NK-92 treated with Interleukin-12 subunit alpha and Interleukin-12 subunit beta, amount 100 ng/mL, for 24 hours (cell line): ENCODE measurements at regions not wholly inside any gene's neighbourhood (a gene's known extent, or its start where the extent isn't known, plus 50 kb on each side); places are given as distances from the start of the nearest gene placed in this dataset.
"Not testable (repeated sequence)": the region's sequence is repeated elsewhere in the genome, so short reads cannot be mapped to it uniquely, and the experiment has no call there.

ENCODE experiments used
- DNase-seq: peaks from one replicate; lab custom pipeline; 2025; lab: John Stamatoyannopoulos, UW

- DNase-seq, result no peak
Observed at GRCh38 chr20:52008874-52009273, 182.7 kb downstream of the ZFP64 start.

- DNase-seq, result peak; percentile 2
Observed at GRCh38 chr20:52004715-52005114, 186.9 kb downstream of the ZFP64 start.

- DNase-seq, result no peak
Observed at GRCh38 chr20:52004018-52004417, 187.6 kb downstream of the ZFP64 start.

- DNase-seq, result no peak
Observed at GRCh38 chr20:52003415-52003814, 188.2 kb downstream of the ZFP64 start.

GRCh38 chr20:52001999-52002666 is 189.4 kb downstream of the ZFP64 start:
- no peak for DNase-seq

GRCh38 chr20:51997281-51997936 is 194.2 kb downstream of the ZFP64 start:
- DNase-seq, result not testable (repeated sequence)

- DNase-seq, result no peak
Observed at GRCh38 chr20:51995551-51995951, 193.2 kb upstream of the SALL4 start.

GRCh38 chr20:51994751-51995417 is 192.6 kb upstream of the SALL4 start:
- no peak for DNase-seq

- DNase-seq, result no peak
Observed at GRCh38 chr20:51987812-51988211, 185.5 kb upstream of the SALL4 start.

- no peak for DNase-seq
Observed at GRCh38 chr20:51985013-51985415, 182.7 kb upstream of the SALL4 start.

- no peak for DNase-seq
Observed at GRCh38 chr20:51980277-51980676, 178.0 kb upstream of the SALL4 start.

- DNase-seq, result no peak
Observed at GRCh38 chr20:51979226-51979625, 176.9 kb upstream of the SALL4 start.

- DNase-seq, result no peak
Observed at GRCh38 chr20:51978070-51978501, 175.8 kb upstream of the SALL4 start.

GRCh38 chr20:51972056-51972455 is 169.7 kb upstream of the SALL4 start:
- DNase-seq, result no peak

- DNase-seq, result no peak
Observed at GRCh38 chr20:51970858-51971257, 168.5 kb upstream of the SALL4 start.

GRCh38 chr20:51969191-51969590 is 166.9 kb upstream of the SALL4 start:
- DNase-seq, result no peak

GRCh38 chr20:51968151-51968550 is 165.8 kb upstream of the SALL4 start:
- DNase-seq, result no peak

- peak; percentile 13 for DNase-seq
Observed at GRCh38 chr20:51966296-51966971, 164.1 kb upstream of the SALL4 start.

GRCh38 chr20:51961964-51962761 is 159.8 kb upstream of the SALL4 start:
- DNase-seq, result no peak

- DNase-seq, result no peak
Observed at GRCh38 chr20:51960047-51960675, 157.8 kb upstream of the SALL4 start.

GRCh38 chr20:51959066-51959542 is 156.8 kb upstream of the SALL4 start:
- no peak for DNase-seq
